Dendritic cell treated with granulocyte-macrophage colony-stimulating factor and Interleukin-4, amounts not matched to agents 40 ng/mL and 50 ng/mL, for 4 days (primary cell): ENCODE measurements at regions not wholly inside any gene's neighbourhood (a gene's known extent, or its start where the extent isn't known, plus 50 kb on each side); places are given as distances from the start of the nearest gene placed in this dataset.

Experiments
- H3K27ac Mint-ChIP-seq: one replicate; pipeline ENCODE4 v1.8.0; 2022; ENCODE audit warnings: mild to moderate bottlenecking, mixed read lengths
- H3K27me3 Mint-ChIP-seq: one replicate; pipeline ENCODE4 v1.8.0; 2022; ENCODE audit warnings: mild to moderate bottlenecking, mixed read lengths
- H3K36me3 Mint-ChIP-seq: one replicate; pipeline ENCODE4 v1.8.0; 2022; ENCODE audit warnings: low read depth, mixed read lengths
- H3K4me1 Mint-ChIP-seq: one replicate; pipeline ENCODE4 v1.8.0; 2022; ENCODE audit warnings: low read depth, mixed read lengths
- H3K4me3 Mint-ChIP-seq: one replicate; pipeline ENCODE4 v1.8.0; 2022; ENCODE audit warnings: mild to moderate bottlenecking, moderate library complexity, mixed read lengths
- H3K9me3 Mint-ChIP-seq: one replicate; pipeline ENCODE4 v1.8.0; 2022; ENCODE audit warnings: mixed read lengths
- intact Hi-C: fragments of 100-400 bp; cut with micrococcal nuclease; formaldehyde crosslinking; loops from one replicate; pipeline ENCODE4 v1.15.0; 2022

GRCh38 chr13:84296401-84296800 is 414.1 kb upstream of the SLITRK1 start:
- Mint-ChIP-seq H3K4me3 (no peak overlapping the region), H3K9me3 (no peaks in the 10 kb centered on the region), H3K4me1 (no peaks in the 10 kb centered on the region), H3K36me3 (no peaks in the 10 kb centered on the region), H3K27me3 (no peaks in the 10 kb centered on the region), H3K27ac (no peak overlapping the region)
- intact Hi-C loops = no loop called here

DNA sequence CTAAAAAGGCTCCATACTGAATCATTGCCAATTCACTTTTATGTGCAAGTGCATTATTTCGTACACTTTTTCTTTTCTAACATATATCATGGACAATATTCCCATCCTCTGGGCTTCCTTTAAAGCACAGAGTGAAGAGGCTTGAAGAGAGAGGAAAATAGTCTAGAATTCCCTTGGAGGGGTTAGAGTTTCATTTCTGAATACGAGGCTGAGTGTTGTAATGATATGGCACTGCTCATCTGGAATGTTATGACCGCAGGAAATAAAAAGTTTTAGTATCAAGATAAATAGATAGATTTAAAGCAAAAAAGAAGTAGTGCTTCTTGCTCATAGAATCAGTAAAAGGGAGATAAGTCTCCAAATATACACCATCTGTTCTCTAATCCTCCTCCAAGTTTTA is 412.3 kb upstream of the SLITRK1 start:
- Mint-ChIP-seq H3K4me3 (no peak overlapping the region), H3K27me3 (no peaks in the 10 kb centered on the region), H3K27ac (no peak overlapping the region), H3K9me3 (peaks cover 16% of the 10 kb centered on the region), H3K4me1 (no peaks in the 10 kb centered on the region), H3K36me3 (no peaks in the 10 kb centered on the region)
- intact Hi-C loops = no loop called here

DNA sequence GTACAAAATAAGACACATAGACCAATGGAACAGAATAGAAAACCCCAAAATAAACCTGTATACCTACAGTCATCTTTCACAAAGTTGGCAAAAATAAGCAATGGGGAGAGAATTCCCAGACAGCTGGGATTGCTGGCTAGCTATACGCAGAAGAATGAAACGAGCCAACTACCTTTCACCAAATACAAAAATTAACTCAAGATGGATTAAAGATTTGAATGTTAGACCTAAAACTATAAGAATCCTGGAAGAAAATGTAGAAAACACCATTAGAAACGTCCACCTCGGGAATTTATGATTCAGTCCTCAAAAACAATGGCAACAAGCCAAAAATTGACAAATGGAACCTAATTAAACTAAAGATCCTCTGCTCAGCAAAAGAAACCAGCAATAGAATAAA is 408.1 kb upstream of the SLITRK1 start:
- H3K4me1 Mint-ChIP-seq = no peaks in the 10 kb centered on the region
- H3K4me3 Mint-ChIP-seq = no peak overlapping the region
- H3K27ac Mint-ChIP-seq = no peak overlapping the region
- peaks cover 29% of the 10 kb centered on the region for H3K9me3 Mint-ChIP-seq
- intact Hi-C loops = no loop called here
- H3K27me3 Mint-ChIP-seq = no peaks in the 10 kb centered on the region
- H3K36me3 Mint-ChIP-seq = no peaks in the 10 kb centered on the region

DNA sequence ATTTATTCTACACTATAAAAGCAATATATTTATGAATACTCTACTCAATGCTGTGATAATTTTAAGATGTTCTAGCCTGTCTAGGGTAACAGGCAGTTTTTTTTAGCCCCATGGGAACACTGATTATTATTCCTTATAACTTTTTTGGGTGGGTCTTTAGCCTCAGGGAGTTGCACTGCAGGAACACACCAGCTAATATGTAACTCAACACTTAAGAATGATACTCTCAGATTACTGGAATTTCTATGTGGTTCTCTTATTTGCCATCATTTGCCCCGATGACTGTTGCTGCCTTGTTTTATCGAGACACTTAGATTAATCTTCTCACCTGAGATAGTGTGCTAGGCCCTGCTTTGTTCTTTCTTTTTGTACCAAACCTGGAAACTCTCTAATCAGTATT is 396.9 kb upstream of the SLITRK1 start:
- intact Hi-C loops = no loop called here
- no peaks in the 10 kb centered on the region for H3K36me3 Mint-ChIP-seq
- no peaks in the 10 kb centered on the region for H3K27me3 Mint-ChIP-seq
- H3K9me3 Mint-ChIP-seq = peaks cover 20% of the 10 kb centered on the region
- H3K4me3 Mint-ChIP-seq = no peak overlapping the region
- H3K27ac Mint-ChIP-seq = no peak overlapping the region
- H3K4me1 Mint-ChIP-seq = no peaks in the 10 kb centered on the region

- intact Hi-C loops = no loop called here
- no peak overlapping the region for H3K27ac Mint-ChIP-seq
- H3K36me3 Mint-ChIP-seq = no peaks in the 10 kb centered on the region
- H3K9me3 Mint-ChIP-seq = peaks cover 8% of the 10 kb centered on the region
- no peaks in the 10 kb centered on the region for H3K27me3 Mint-ChIP-seq
- no peak overlapping the region for H3K4me3 Mint-ChIP-seq
- no peaks in the 10 kb centered on the region for H3K4me1 Mint-ChIP-seq
Measured at GRCh38 chr13:84272877-84273562, 390.7 kb upstream of the SLITRK1 start.

DNA sequence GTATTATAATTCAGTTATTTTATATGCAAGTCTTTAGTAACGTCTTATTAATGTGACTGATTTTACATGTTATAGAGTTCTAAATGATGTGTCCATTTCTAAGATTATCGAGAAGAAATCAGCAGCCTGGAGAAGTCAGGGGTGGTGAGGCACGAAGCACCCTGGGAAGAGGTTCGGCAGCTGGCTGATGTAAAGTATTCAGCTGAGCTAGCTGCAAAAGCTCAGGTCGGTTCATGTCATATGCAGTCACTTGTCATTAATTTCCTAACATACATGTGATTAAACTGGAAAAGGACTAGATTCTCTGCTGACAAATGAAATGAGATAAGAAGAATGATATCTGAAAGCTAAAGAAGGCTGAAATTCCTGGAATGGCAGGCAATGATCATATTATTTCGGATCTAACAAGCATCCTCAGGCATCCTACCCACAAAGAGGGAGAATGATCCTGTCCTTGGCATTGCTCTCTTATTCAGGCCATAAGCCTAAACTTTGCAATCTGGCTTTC is 383.0 kb upstream of the SLITRK1 start:
- Mint-ChIP-seq H3K4me3 (no peak overlapping the region), H3K27me3 (no peaks in the 10 kb centered on the region), H3K4me1 (no peaks in the 10 kb centered on the region), H3K27ac (no peak overlapping the region), H3K9me3 (peaks cover 19% of the 10 kb centered on the region), H3K36me3 (no peaks in the 10 kb centered on the region)
- intact Hi-C loops = no loop called here

- Mint-ChIP-seq H3K4me1 (no peaks in the 10 kb centered on the region), H3K27ac (no peak overlapping the region), H3K4me3 (no peak overlapping the region), H3K9me3 (peaks cover 25% of the 10 kb centered on the region), H3K36me3 (no peaks in the 10 kb centered on the region), H3K27me3 (no peaks in the 10 kb centered on the region)
- intact Hi-C loops = no loop called here
Measured at GRCh38 chr13:84263354-84264069, 381.2 kb upstream of the SLITRK1 start.

DNA sequence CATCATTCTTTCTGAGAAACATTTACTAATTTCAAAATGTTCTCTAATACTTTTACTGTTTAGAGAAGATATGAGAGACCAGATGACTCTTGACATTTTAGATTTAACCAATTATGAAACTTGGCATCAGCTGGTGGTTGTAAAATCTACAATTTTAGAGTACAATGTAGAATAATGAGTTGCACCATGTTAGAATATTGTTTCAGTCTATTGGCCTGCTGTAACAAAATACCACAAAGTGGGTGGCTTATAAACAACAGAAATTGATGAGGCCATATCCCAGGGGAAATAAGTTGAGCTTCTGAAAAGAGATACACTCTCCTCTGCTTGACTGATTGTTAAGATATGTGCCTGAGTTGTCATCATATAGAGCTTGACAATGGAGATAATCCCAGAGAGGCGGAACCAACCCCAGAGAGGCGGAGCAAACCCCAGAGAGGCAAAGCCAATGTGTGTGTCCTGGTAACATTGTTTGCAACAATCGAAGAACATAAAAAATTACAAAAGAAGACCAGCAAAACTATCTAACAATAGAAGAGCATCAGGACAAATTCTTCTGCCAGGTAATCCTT is 373.0 kb upstream of the SLITRK1 start:
- H3K4me1 Mint-ChIP-seq = no peaks in the 10 kb centered on the region
- intact Hi-C loops = no loop called here
- no peak overlapping the region for H3K27ac Mint-ChIP-seq
- no peaks in the 10 kb centered on the region for H3K36me3 Mint-ChIP-seq
- peaks cover 47% of the 10 kb centered on the region for H3K9me3 Mint-ChIP-seq
- H3K27me3 Mint-ChIP-seq = no peaks in the 10 kb centered on the region
- no peak overlapping the region for H3K4me3 Mint-ChIP-seq

- Mint-ChIP-seq H3K4me3 (no peak overlapping the region), H3K4me1 (no peaks in the 10 kb centered on the region), H3K27me3 (no peaks in the 10 kb centered on the region), H3K27ac (no peak overlapping the region), H3K9me3 (peaks cover 30% of the 10 kb centered on the region), H3K36me3 (no peaks in the 10 kb centered on the region)
- intact Hi-C loops = no loop called here
Measured at GRCh38 chr13:84249463-84249862, 367.2 kb upstream of the SLITRK1 start.

DNA sequence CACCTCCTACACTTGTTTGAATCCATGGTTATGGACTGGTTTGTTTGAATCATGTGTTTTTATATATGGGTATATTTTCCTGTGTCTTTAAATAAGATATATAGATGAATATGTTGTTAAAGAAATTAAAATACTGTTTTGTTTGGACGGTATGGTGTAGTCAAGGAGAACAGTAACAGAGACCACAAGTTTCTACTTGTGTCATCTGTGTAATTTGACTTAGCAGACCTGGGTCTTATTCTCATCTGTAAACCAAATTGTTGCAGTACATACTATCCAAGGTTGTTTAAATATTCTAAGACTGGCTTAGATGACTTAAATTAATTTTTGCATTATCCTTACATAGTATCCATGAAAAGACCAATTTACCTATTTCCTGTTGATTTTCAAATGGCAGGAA is 361.1 kb upstream of the SLITRK1 start:
- Mint-ChIP-seq H3K27me3 (no peaks in the 10 kb centered on the region), H3K4me3 (no peak overlapping the region)

GRCh38 chr13:84239032-84239431 is 356.8 kb upstream of the SLITRK1 start:
- Mint-ChIP-seq H3K27ac (no peak overlapping the region), H3K9me3 (peaks cover 8% of the 10 kb centered on the region), H3K27me3 (no peaks in the 10 kb centered on the region), H3K4me1 (no peaks in the 10 kb centered on the region), H3K36me3 (no peaks in the 10 kb centered on the region), H3K4me3 (no peak overlapping the region)
- intact Hi-C loops = no loop called here

More for the DNA sequence above, 361.1 kb upstream of the SLITRK1 start:
- Mint-ChIP-seq H3K36me3 (no peaks in the 10 kb centered on the region), H3K27ac (no peak overlapping the region), H3K4me1 (no peaks in the 10 kb centered on the region), H3K9me3 (peaks cover 8% of the 10 kb centered on the region)
- intact Hi-C loops = no loop called here

DNA sequence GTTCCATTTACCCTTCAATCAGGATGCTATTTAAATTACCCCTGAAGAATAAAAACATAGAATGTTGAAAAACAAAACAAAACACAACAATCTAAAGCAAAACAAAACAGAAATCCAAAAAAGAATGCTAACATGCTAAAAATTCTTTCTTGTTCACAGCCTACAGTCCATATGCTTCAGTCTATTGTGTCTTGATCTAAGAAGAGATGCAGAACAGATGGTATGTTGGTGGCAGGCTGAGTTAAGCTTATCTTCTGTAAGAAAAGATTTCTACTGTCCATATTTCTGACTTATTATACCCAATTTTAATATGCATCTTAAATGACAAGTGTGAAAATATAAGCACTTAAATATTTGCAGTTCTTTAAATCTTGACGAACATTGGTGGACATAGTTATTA is 356.1 kb upstream of the SLITRK1 start:
- Mint-ChIP-seq H3K36me3 (no peaks in the 10 kb centered on the region), H3K4me3 (no peak overlapping the region), H3K4me1 (no peaks in the 10 kb centered on the region), H3K9me3 (peaks cover 8% of the 10 kb centered on the region), H3K27me3 (no peaks in the 10 kb centered on the region), H3K27ac (no peak overlapping the region)
- intact Hi-C loops = no loop called here

DNA sequence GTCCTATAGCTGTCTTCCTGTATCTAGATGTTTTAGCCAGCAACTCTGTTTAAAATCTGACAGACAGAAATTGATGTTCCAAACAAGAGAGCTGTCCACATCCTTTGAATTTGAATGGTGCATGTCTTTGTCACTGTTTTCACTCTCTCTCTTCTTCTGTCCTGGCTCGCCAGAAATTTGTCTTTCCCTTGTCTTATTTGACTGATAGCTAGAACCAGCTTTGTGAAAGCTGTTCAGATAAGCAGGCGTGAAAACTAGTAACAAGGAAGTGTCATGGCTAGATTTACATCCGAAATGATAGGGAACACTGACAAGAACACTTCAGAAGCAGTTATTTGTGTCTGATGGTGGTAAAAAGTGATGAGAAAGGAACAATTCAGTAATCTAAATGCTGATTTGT is 354.9 kb upstream of the SLITRK1 start:
- intact Hi-C loops = no loop called here
- peaks cover 12% of the 10 kb centered on the region for H3K9me3 Mint-ChIP-seq
- no peaks in the 10 kb centered on the region for H3K27me3 Mint-ChIP-seq
- no peak overlapping the region for H3K4me3 Mint-ChIP-seq
- H3K4me1 Mint-ChIP-seq = no peaks in the 10 kb centered on the region
- H3K36me3 Mint-ChIP-seq = no peaks in the 10 kb centered on the region
- H3K27ac Mint-ChIP-seq = no peak overlapping the region

DNA sequence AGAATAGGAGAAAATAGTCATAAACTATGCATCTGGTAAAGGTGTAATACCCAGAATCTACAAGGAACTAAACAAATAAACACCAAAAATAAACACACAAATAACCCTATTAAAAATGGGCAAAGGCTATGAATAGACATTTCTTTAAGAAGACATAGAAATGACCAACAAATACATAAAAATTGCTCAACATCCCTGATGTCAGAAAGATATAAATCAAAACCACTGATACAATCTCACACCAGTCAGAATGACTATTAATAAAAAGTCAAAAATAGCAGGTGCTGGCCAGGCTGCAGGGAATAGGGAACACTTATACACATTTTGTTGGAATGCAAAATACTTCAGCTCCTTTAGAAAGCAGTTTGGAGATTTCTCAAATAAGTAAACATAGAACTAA is 352.1 kb upstream of the SLITRK1 start:
- intact Hi-C loops = no loop called here
- H3K9me3 Mint-ChIP-seq = peaks cover 7% of the 10 kb centered on the region
- no peaks in the 10 kb centered on the region for H3K36me3 Mint-ChIP-seq
- no peak overlapping the region for H3K4me3 Mint-ChIP-seq
- H3K4me1 Mint-ChIP-seq = no peaks in the 10 kb centered on the region
- no peak overlapping the region for H3K27ac Mint-ChIP-seq
- no peaks in the 10 kb centered on the region for H3K27me3 Mint-ChIP-seq
